AG04450 (cell line): ENCODE measurements at regions not wholly inside any gene's neighbourhood (a gene's known extent, or its start where the extent isn't known, plus 50 kb on each side); places are given as distances from the start of the nearest gene placed in this dataset.
"Not testable (repeated sequence)": the region's sequence is repeated elsewhere in the genome, so short reads cannot be mapped to it uniquely, and the experiment has no call there.

Experiments
- CTCF ChIA-PET: fragments of 300-600, 350-600 bp; formaldehyde crosslinking; extraction: SDS; loops from one replicate; lab custom pipeline; 2022; ENCODE audit warnings: antibody characterized with exemption, inconsistent platforms; lab: Charles Lee
- POLR2A ChIA-PET: fragments of 350-600 bp; formaldehyde crosslinking; extraction: SDS; loops from one replicate; lab custom pipeline; 2021; ENCODE audit warnings: antibody characterized with exemption, inconsistent platforms; lab: Yijun Ruan, JAX
- DNase-seq: peaks from one replicate; pipeline ENCODE4 v3.0.0-alpha.2; 2011; ENCODE audit warnings: low read depth, low spot score
- H3K27ac ChIP-seq: one replicate; pipeline ENCODE4 v1.5.1; 2012; ENCODE audit warnings: low read depth, low read length, control low read depth
- H3K27me3 ChIP-seq: one replicate; pipeline ENCODE4 v1.6.0; 2012; ENCODE audit warnings: low read length; ENCODE audit not compliant: control insufficient read depth, insufficient read depth
- H3K4me3 ChIP-seq: 2 replicates; pipeline ENCODE4 v1.5.1; 2011; ENCODE audit warnings: mild to moderate bottlenecking, low read depth, low read length, control low read depth
- H3K9me3 ChIP-seq: 2 replicates; pipeline ENCODE4 v1.5.1; 2012; ENCODE audit warnings: low read length; ENCODE audit not compliant: control insufficient read depth, insufficient read depth
- CTCF ChIP-seq: IDR thresholded peaks from 2 replicates; pipeline ENCODE4 v1.5.1; 2011; ENCODE audit warnings: low read depth, low read length, control low read depth, inconsistent platforms

GRCh38 chr15:98547275-98547674, 101.1 kb upstream of the IGF1R start:
- ChIA-PET POLR2A (no interaction called here), CTCF (interaction anchor here (1.0 to 2.6 kb wide), 3 partner anchors 21 to 28 kb away, joined by 3 to 9 read pairs (median 7); no protein-coding TSS in a partner anchor)
- peaks cover 14% of the 10 kb centered on the region for H3K27me3 ChIP-seq
- H3K27ac ChIP-seq = no peak overlapping the region
- no peak for DNase-seq
- H3K9me3 ChIP-seq = peaks cover 3% of the 10 kb centered on the region; the same call in 1 of the 2 replicates
- no peak overlapping the region for H3K4me3 ChIP-seq
- no peak for TF ChIP-seq CTCF

- no peak for TF ChIP-seq CTCF
- DNase-seq = no peak
- ChIA-PET CTCF (interaction anchor here (0.6 to 2.6 kb wide), 3 partner anchors 21 to 356 kb away, joined by 3 to 9 read pairs (median 7); no protein-coding TSS in a partner anchor), POLR2A (no interaction called here)
- Histone ChIP-seq H3K9me3 (peaks cover 3% of the 10 kb centered on the region; the same call in 1 of the 2 replicates), H3K4me3 (peak overlapping the region; percentile 63), H3K27ac (peak overlapping the region; percentile 80), H3K27me3 (peaks cover 11% of the 10 kb centered on the region)
These were observed 100.6 kb upstream of the IGF1R start for GRCh38 chr15:98547741-98548138.

GRCh38 chr15:98548139-98548971, 100.0 kb upstream of the IGF1R start:
- CTCF ChIA-PET = interaction anchor here (0.6 to 2.6 kb wide), 3 partner anchors 20 to 355 kb away, joined by 3 to 9 read pairs (median 7); no protein-coding TSS in a partner anchor
- POLR2A ChIA-PET = no interaction called here

GRCh38 chr15:98549003-98549402, 99.3 kb upstream of the IGF1R start:
- TF ChIP-seq CTCF = no peak
- H3K9me3 ChIP-seq = peaks cover 3% of the 10 kb centered on the region; the same call in 1 of the 2 replicates
- POLR2A ChIA-PET = no interaction called here
- no peak for DNase-seq
- CTCF ChIA-PET = no interaction called here
- no peak overlapping the region for H3K27ac ChIP-seq
- peaks cover 11% of the 10 kb centered on the region for H3K27me3 ChIP-seq
- peak overlapping the region; percentile 63 for H3K4me3 ChIP-seq

More at GRCh38 chr15:98548139-98548971, 100.0 kb upstream of the IGF1R start:
- peak overlapping the region; percentile 80 for H3K27ac ChIP-seq
- TF ChIP-seq CTCF = peak; percentile 41
- DNase-seq = peak; percentile 20
- H3K27me3 ChIP-seq = peaks cover 11% of the 10 kb centered on the region
- H3K4me3 ChIP-seq = peak overlapping the region; percentile 63
- peaks cover 3% of the 10 kb centered on the region; the same call in 1 of the 2 replicates for H3K9me3 ChIP-seq

GRCh38 chr15:98549741-98550140, 98.6 kb upstream of the IGF1R start:
- no peak for TF ChIP-seq CTCF
- ChIA-PET CTCF (interaction anchor here (1.4 kb wide), 1 partner anchor 30 kb away, joined by 4 read pairs; no protein-coding TSS in a partner anchor), POLR2A (no interaction called here)
- H3K27ac ChIP-seq = no peak overlapping the region
- H3K4me3 ChIP-seq = no peak overlapping the region
- DNase-seq = no peak
- peaks cover 11% of the 10 kb centered on the region for H3K27me3 ChIP-seq
- peaks cover 3% of the 10 kb centered on the region; the same call in 1 of the 2 replicates for H3K9me3 ChIP-seq

- CTCF ChIA-PET = interaction anchor here (1.4 kb wide), 1 partner anchor 30 kb away, joined by 4 read pairs; no protein-coding TSS in a partner anchor
- H3K27me3 ChIP-seq = peaks cover 11% of the 10 kb centered on the region
- DNase-seq, H3K4me3 ChIP-seq, POLR2A ChIA-PET, H3K9me3 ChIP-seq, H3K27ac ChIP-seq: not testable (repeated sequence)
These were observed 98.0 kb upstream of the IGF1R start for GRCh38 chr15:98550363-98550762.
